ENCODE measurements at regions not wholly inside any gene's neighbourhood (a gene's known extent, or its start where the extent isn't known, plus 50 kb on each side); places are given as distances from the start of the nearest gene placed in this dataset.
"Not testable (repeated sequence)": the region's sequence is repeated elsewhere in the genome, so short reads cannot be mapped to it uniquely, and the experiment has no call there.

- peaks cover 4% of the 10 kb centered on the region for H3K4me1 Mint-ChIP-seq
- peaks cover 4% of the 10 kb centered on the region for H3K27me3 Mint-ChIP-seq (ENCODE audit: insufficient read depth, low read depth)
These were observed 240.2 kb downstream of the BUB3 start for GRCh38 chr10:123394382-123394781.

GRCh38 chr10:123395234-123395633, 241.0 kb downstream of the BUB3 start:
- H2AFZ ChIP-seq (replicated peaks); H3K36me3 Mint-ChIP-seq; H3K36me3 ChIP-seq; H3K4me3 ChIP-seq; H3K9me3 Mint-ChIP-seq; H3K9ac ChIP-seq; DNase-seq (ENCODE audit: low spot score); H3K27me3 Mint-ChIP-seq (ENCODE audit: insufficient read depth, low read depth); H3K4me1 Mint-ChIP-seq; H3K4me1 ChIP-seq; H3K79me2 ChIP-seq (ENCODE audit: low read depth); H3K27ac Mint-ChIP-seq; H3K27me3 ChIP-seq; H4K20me1 ChIP-seq (ENCODE audit: low read depth); H3K27ac ChIP-seq; H3F3A ChIP-seq (ENCODE audit: low read depth); H3K4me3 Mint-ChIP-seq; H3K4me2 ChIP-seq; H3K9me3 ChIP-seq (ENCODE audit: low read depth): not testable (repeated sequence)

More at GRCh38 chr10:123394382-123394781, 240.2 kb downstream of the BUB3 start:
- Histone ChIP-seq H4K20me1 (ENCODE audit: low read depth) (no peaks in the 10 kb centered on the region), H3K27ac (no peak overlapping the region), H3K9ac (no peak overlapping the region), H3F3A (ENCODE audit: low read depth) (no peaks in the 10 kb centered on the region), H3K36me3 (no peaks in the 10 kb centered on the region), H3K79me2 (ENCODE audit: low read depth) (no peaks in the 10 kb centered on the region), H2AFZ (replicated peaks) (no peak overlapping the region), H3K4me3 (no peak overlapping the region), H3K9me3 (ENCODE audit: low read depth) (no peaks in the 10 kb centered on the region), H3K27me3 (no peaks in the 10 kb centered on the region), H3K4me1 (peaks cover 6% of the 10 kb centered on the region), H3K4me2 (no peak overlapping the region)
- H3K36me3 Mint-ChIP-seq, result no peaks in the 10 kb centered on the region
- DNase-seq (ENCODE audit: low spot score), result no peak
- TF ChIP-seq EZH2phosphoT487 (IDR thresholded peaks at IDR 0.05) (no peak), EZH2 (IDR thresholded peaks at IDR 0.05) (no peak), CTCF (IDR thresholded peaks at IDR 0.05) (no peak)
- peaks cover 6% of the 10 kb centered on the region for H3K9me3 Mint-ChIP-seq
- H3K4me3 Mint-ChIP-seq, result no peak overlapping the region
- no peak overlapping the region for H3K27ac Mint-ChIP-seq

GRCh38 chr10:123395906-123396305, 241.7 kb downstream of the BUB3 start:
- DNase-seq (ENCODE audit: low spot score), result no peak
- Mint-ChIP-seq H3K9me3 (peaks cover 5% of the 10 kb centered on the region), H3K36me3 (no peaks in the 10 kb centered on the region), H3K27me3 (ENCODE audit: insufficient read depth, low read depth) (peaks cover 4% of the 10 kb centered on the region), H3K27ac (no peak overlapping the region), H3K4me1 (peaks cover 4% of the 10 kb centered on the region), H3K4me3 (no peak overlapping the region)
- Histone ChIP-seq H3K9me3 (ENCODE audit: low read depth) (no peaks in the 10 kb centered on the region), H2AFZ (replicated peaks) (no peak overlapping the region), H3K27ac (no peak overlapping the region), H3K4me1 (peaks cover 6% of the 10 kb centered on the region), H4K20me1 (ENCODE audit: low read depth) (no peaks in the 10 kb centered on the region), H3K4me2 (no peak overlapping the region), H3K4me3 (no peak overlapping the region), H3K9ac (no peak overlapping the region), H3F3A (ENCODE audit: low read depth) (no peaks in the 10 kb centered on the region), H3K27me3 (no peaks in the 10 kb centered on the region), H3K36me3 (no peaks in the 10 kb centered on the region), H3K79me2 (ENCODE audit: low read depth) (no peaks in the 10 kb centered on the region)
- no peak for TF ChIP-seq EZH2 (IDR thresholded peaks at IDR 0.05)
- TF ChIP-seq CTCF (IDR thresholded peaks at IDR 0.05), result no peak
- no peak for TF ChIP-seq EZH2phosphoT487 (IDR thresholded peaks at IDR 0.05)

GRCh38 chr10:123398180-123398591, 244.0 kb downstream of the BUB3 start:
- no peak overlapping the region for H2AFZ ChIP-seq (replicated peaks)
- Mint-ChIP-seq H3K9me3 (peaks cover 7% of the 10 kb centered on the region), H3K27ac (no peak overlapping the region), H3K27me3 (ENCODE audit: insufficient read depth, low read depth) (peaks cover 4% of the 10 kb centered on the region), H3K36me3 (no peaks in the 10 kb centered on the region), H3K4me3 (no peak overlapping the region), H3K4me1 (peaks cover 4% of the 10 kb centered on the region)
- no peaks in the 10 kb centered on the region for H4K20me1 ChIP-seq (ENCODE audit: low read depth)
- H3K4me3 ChIP-seq, result no peak overlapping the region
- DNase-seq (ENCODE audit: low spot score), result no peak
- H3K27ac ChIP-seq, result no peak overlapping the region
- no peaks in the 10 kb centered on the region for H3F3A ChIP-seq (ENCODE audit: low read depth)
- H3K79me2 ChIP-seq (ENCODE audit: low read depth), result no peaks in the 10 kb centered on the region
- peaks cover 6% of the 10 kb centered on the region for H3K4me1 ChIP-seq
- H3K27me3 ChIP-seq, result no peaks in the 10 kb centered on the region
- no peak overlapping the region for H3K4me2 ChIP-seq
- no peaks in the 10 kb centered on the region for H3K36me3 ChIP-seq
- TF ChIP-seq EZH2phosphoT487 (IDR thresholded peaks at IDR 0.05) (no peak), EZH2 (IDR thresholded peaks at IDR 0.05) (no peak), CTCF (IDR thresholded peaks at IDR 0.05) (no peak)
- no peaks in the 10 kb centered on the region for H3K9me3 ChIP-seq (ENCODE audit: low read depth)
- no peak overlapping the region for H3K9ac ChIP-seq

Measured in neural progenitor cell (in vitro differentiated cells).